ENCODE measurements at regions not wholly inside any gene's neighbourhood (a gene's known extent, or its start where the extent isn't known, plus 50 kb on each side); places are given as distances from the start of the nearest gene placed in this dataset.
A peak's percentile ranks its signal among the peaks of the same experiment; 100 is the strongest.

DNA sequence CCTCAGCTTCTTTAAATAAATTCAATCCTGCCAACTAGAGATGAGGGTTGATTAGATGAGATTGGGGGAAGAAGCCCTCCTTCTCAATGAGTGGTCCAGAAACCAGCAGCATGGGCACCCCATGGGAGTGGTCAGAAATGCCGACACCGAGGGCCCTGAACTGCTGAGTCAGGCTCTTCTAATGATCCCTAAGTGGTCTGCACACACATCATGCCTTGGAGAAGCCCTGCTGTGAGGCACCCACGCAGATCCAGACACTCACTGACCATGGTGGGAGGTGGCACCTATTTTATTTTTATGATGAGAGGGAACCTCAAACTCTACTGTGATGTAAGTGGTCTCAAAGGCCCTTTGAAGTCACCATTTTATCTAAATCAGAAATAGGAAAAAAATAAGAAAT is 72.3 kb upstream of the BOD1 start:
- peaks cover 0 to 3% of the 10 kb centered on the region in 2 donors for H3K27me3 Mint-ChIP-seq (ENCODE audit: low read depth in 2 of 2)
- Histone ChIP-seq H3K4me1 (ENCODE audit: control insufficient read depth, insufficient read depth, low read length) (peaks cover 9% of the 10 kb centered on the region), H3K27me3 (ENCODE audit: control insufficient read depth, insufficient read depth, low read length) (no peaks in the 10 kb centered on the region), H3K36me3 (ENCODE audit: control insufficient read depth, insufficient read depth, low read length) (no peaks in the 10 kb centered on the region), H3K4me3 (ENCODE audit: low read length) (no peak overlapping the region), H3K9me3 (ENCODE audit: control insufficient read depth, insufficient read depth, low read length) (no peaks in the 10 kb centered on the region), H3K27ac (ENCODE audit: low read length) (no peak overlapping the region)
- WGBS (ENCODE audit: insufficient coverage) = 75% methylated on average over 3 of the region's 3 CpGs
- no peaks in the 10 kb centered on the region for H3K4me1 Mint-ChIP-seq
- DNase-seq (no peak), ATAC-seq (no peak)
- no peak overlapping the region for H3K4me3 Mint-ChIP-seq
- no peaks in the 10 kb centered on the region for H3K9me3 Mint-ChIP-seq
- no peak overlapping the region for H3K27ac Mint-ChIP-seq
- intact Hi-C loops (cut with micrococcal nuclease) = no loop called here
- H3K36me3 Mint-ChIP-seq = no peaks in the 10 kb centered on the region
- TF ChIP-seq CTCF (IDR thresholded peaks at IDR 0.05) = no peak

GRCh38 chr5:173689171-173689736 is 72.8 kb upstream of the BOD1 start:
- Histone ChIP-seq H3K4me1 (ENCODE audit: control insufficient read depth, insufficient read depth, low read length) (peaks cover 9% of the 10 kb centered on the region), H3K27me3 (ENCODE audit: control insufficient read depth, insufficient read depth, low read length) (no peaks in the 10 kb centered on the region), H3K36me3 (ENCODE audit: control insufficient read depth, insufficient read depth, low read length) (no peaks in the 10 kb centered on the region), H3K4me3 (ENCODE audit: low read length) (no peak overlapping the region), H3K27ac (ENCODE audit: low read length) (no peak overlapping the region), H3K9me3 (ENCODE audit: control insufficient read depth, insufficient read depth, low read length) (no peaks in the 10 kb centered on the region)
- H3K36me3 Mint-ChIP-seq = no peaks in the 10 kb centered on the region
- no peaks in the 10 kb centered on the region for H3K9me3 Mint-ChIP-seq
- H3K4me1 Mint-ChIP-seq = no peaks in the 10 kb centered on the region
- H3K27ac Mint-ChIP-seq = no peak overlapping the region
- DNase-seq (no peak), ATAC-seq (no peak)
- peaks cover 0 to 3% of the 10 kb centered on the region in 2 donors for H3K27me3 Mint-ChIP-seq (ENCODE audit: low read depth in 2 of 2)
- WGBS (ENCODE audit: insufficient coverage) = 73% methylated on average over 6 of the region's 7 CpGs
- H3K4me3 Mint-ChIP-seq = no peak overlapping the region
- intact Hi-C loops (cut with micrococcal nuclease) = no loop called here
- no peak for TF ChIP-seq CTCF (IDR thresholded peaks at IDR 0.05)

DNA sequence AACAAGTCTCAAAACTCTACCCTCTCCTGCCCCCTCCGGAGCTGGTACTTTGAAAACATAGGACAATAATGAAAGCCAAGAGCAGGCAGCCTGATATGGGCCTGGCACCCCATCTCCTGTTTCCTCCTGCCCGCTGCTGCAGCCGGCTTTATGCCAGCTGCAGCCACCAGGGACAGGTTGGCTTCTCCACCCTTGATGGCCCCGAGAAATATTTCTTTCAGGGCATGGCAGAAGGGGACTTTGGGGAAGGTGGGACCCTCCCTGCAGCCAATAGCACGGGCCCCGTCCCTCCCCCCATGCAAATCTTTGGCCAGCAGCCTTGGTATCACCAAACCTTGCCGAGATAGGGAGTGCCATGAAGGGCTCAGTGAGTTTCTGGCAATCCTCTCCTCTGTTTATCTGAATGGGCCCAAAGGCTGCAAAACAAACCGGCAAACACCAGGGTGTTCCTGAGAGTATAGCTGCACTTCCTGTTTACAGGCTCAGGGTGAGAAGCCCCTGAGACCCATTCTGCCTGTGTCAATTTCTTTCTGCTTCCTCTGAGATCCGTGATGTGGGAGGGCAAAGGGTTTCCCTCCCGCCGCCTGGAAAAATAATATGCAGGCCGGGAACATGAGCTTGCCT is 73.4 kb upstream of the BOD1 start:
- no peaks in the 10 kb centered on the region for H3K36me3 ChIP-seq (ENCODE audit: control insufficient read depth, insufficient read depth, low read length)
- H3K27ac Mint-ChIP-seq = no peak overlapping the region
- H3K4me1 Mint-ChIP-seq = no peaks in the 10 kb centered on the region
- no peaks in the 10 kb centered on the region for H3K36me3 Mint-ChIP-seq
- DNase-seq (peak in 1 of 2 donors; percentile 13), ATAC-seq (no peak)
- WGBS (ENCODE audit: insufficient coverage) = 39% methylated on average over 12 of the region's 12 CpGs
- H3K9me3 Mint-ChIP-seq = no peaks in the 10 kb centered on the region
- no peaks in the 10 kb centered on the region for H3K27me3 ChIP-seq (ENCODE audit: control insufficient read depth, insufficient read depth, low read length)
- H3K9me3 ChIP-seq (ENCODE audit: control insufficient read depth, insufficient read depth, low read length) = no peaks in the 10 kb centered on the region
- TF ChIP-seq CTCF (IDR thresholded peaks at IDR 0.05) = no peak
- H3K4me1 ChIP-seq (ENCODE audit: control insufficient read depth, insufficient read depth, low read length) = peaks cover 9% of the 10 kb centered on the region
- H3K27ac ChIP-seq (ENCODE audit: low read length) = no peak overlapping the region
- no peak overlapping the region for H3K4me3 ChIP-seq (ENCODE audit: low read length)
- H3K4me3 Mint-ChIP-seq = no peak overlapping the region
- H3K27me3 Mint-ChIP-seq (ENCODE audit: low read depth in 2 of 2) = peaks cover 0 to 3% of the 10 kb centered on the region in 2 donors
- intact Hi-C loops (cut with micrococcal nuclease) = no loop called here

GRCh38 chr5:173691931-173692330 is 75.5 kb upstream of the BOD1 start:
- Mint-ChIP-seq H3K4me1 (no peaks in the 10 kb centered on the region), H3K27ac (no peak overlapping the region)
- intact Hi-C loops (cut with micrococcal nuclease) = no loop called here

More at GRCh38 chr5:173691931-173692330, 75.5 kb upstream of the BOD1 start:
- Histone ChIP-seq H3K9me3 (ENCODE audit: control insufficient read depth, insufficient read depth, low read length) (no peaks in the 10 kb centered on the region), H3K4me3 (ENCODE audit: low read length) (no peak overlapping the region), H3K27ac (ENCODE audit: low read length) (no peak overlapping the region), H3K27me3 (ENCODE audit: control insufficient read depth, insufficient read depth, low read length) (no peaks in the 10 kb centered on the region), H3K36me3 (ENCODE audit: control insufficient read depth, insufficient read depth, low read length) (no peaks in the 10 kb centered on the region), H3K4me1 (ENCODE audit: control insufficient read depth, insufficient read depth, low read length) (peaks cover 9% of the 10 kb centered on the region)
- no peaks in the 10 kb centered on the region for H3K36me3 Mint-ChIP-seq
- ATAC-seq (no peak), DNase-seq (no peak)
- peaks cover 0 to 2% of the 10 kb centered on the region in 2 donors for H3K27me3 Mint-ChIP-seq (ENCODE audit: low read depth in 2 of 2)
- no peak overlapping the region for H3K4me3 Mint-ChIP-seq
- TF ChIP-seq CTCF (IDR thresholded peaks at IDR 0.05) = no peak
- no peaks in the 10 kb centered on the region for H3K9me3 Mint-ChIP-seq
